Pancreas (tissue), 10 donors: ENCODE measurements at regions not wholly inside any gene's neighbourhood (a gene's known extent, or its start where the extent isn't known, plus 50 kb on each side); places are given as distances from the start of the nearest gene placed in this dataset.

Experiments
- ATAC-seq, 4 donors: fragments of 200-7000 bp; cut with Tn5 transposase; one replicate each; pipeline versions ENCODE4 v1.8.0 to v1.9.1; 2020; ENCODE audit warnings: mild to moderate bottlenecking in 4 of 4, moderate library complexity in 4 of 4
- DNase-seq, 6 donors: peaks; one replicate each; pipeline ENCODE4 v3.0.0-alpha.2; 2020
- FAIRE-seq: peaks from 2 replicates; lab custom pipeline; 2012; peaks lifted over from hg19 to GRCh38; lab: Jason Lieb, UNC
- H3K27ac ChIP-seq, 4 donors: fragments of 200-600 bp; sonication (generic); 1 replicate in 3 of 4; 2 replicates in 1 of 4; pipeline versions ENCODE4 v1.5.0 to v1.8.0; 2020
- H3K27me3 ChIP-seq, 4 donors: fragments of 200-600 bp; one replicate each; pipeline ENCODE4 v1.8.0; 2021
- H3K36me3 ChIP-seq, 3 donors: fragments of 200-600 bp; sonication (generic) in 1 of 3; one replicate each; pipeline versions ENCODE4 v1.5.0 to v1.8.0; 2020 to 2021
- H3K4me1 ChIP-seq, 3 donors: fragments of 200-600 bp; one replicate each; pipeline ENCODE4 v1.8.0; 2021
- H3K4me3 ChIP-seq, 4 donors: fragments of 200-600 bp; sonication (generic) in 2 of 4; one replicate each; pipeline versions ENCODE4 v1.5.0 to v1.8.0; 2020 to 2021
- H3K9me3 ChIP-seq, 4 donors: fragments of 200-600 bp; one replicate each; pipeline ENCODE4 v1.8.0; 2021
- CTCF ChIP-seq, 4 donors: fragments of 200-600 bp; sonication (generic) in 3 of 4; IDR thresholded peaks; one replicate each; pipeline versions ENCODE4 v1.5.0 to v1.8.0; 2021; ENCODE audit warnings: antibody characterized with exemption in 4 of 4
- WGBS, 2 donors: extraction: QIAGEN DNeasy Blood & Tissue Kit; methylation state at CpG; one replicate each; pipeline ENCODE4 v1.1.7; 2013; 5-methylcytosine and 5-hydroxymethylcytosine counted together
- intact Hi-C, 3 donors: fragments of 100-400 bp; cut with DNase I; formaldehyde crosslinking; loops; one replicate each; pipeline versions ENCODE4 v1.11.1 to v1.14.2; 2022
- donor health status: healthy with polysubstance abuse.
- donor health status: DM: no; HTN: no; CAD: no; lungs with moderate emphysema.
- donor health status: DM: no; HTN: no; CAD: no.
- donor health status: control.
- donor health status: control.
- donor health status: Bipolar disorder and iron deficiency.
- donor health status: DM: yes; HTN: yes; CAD: no.
- donor health status: DM: no; HTN: no; CAD: no.
- donor health status: DM: no; HTN: no; CAD: no.
- donor health status: DM: yes; HTN: yes; CAD: no.

- Histone ChIP-seq H3K27ac (no peak overlapping the region), H3K9me3 (no peaks in the 10 kb centered on the region), H3K36me3 (no peaks in the 10 kb centered on the region), H3K4me3 (no peak overlapping the region), H3K27me3 (no peaks in the 10 kb centered on the region), H3K4me1 (no peaks in the 10 kb centered on the region)
- TF ChIP-seq CTCF (IDR thresholded peaks at IDR 0.05) = no peak
- whole genome bisulfite sequencing, 2 donors = 72 to 73% methylated on average over 2 of the region's 2 CpGs
- FAIRE-seq = no peak
- no peak for ATAC-seq
- intact Hi-C loops = no loop called here
- DNase-seq = no peak
These were observed 1293.0 kb downstream of the REEP3 start for GRCh38 chr10:64814201-64814600.

GRCh38 chr10:64829888-64830412 lies 1308.7 kb downstream of the REEP3 start:
- Histone ChIP-seq H3K4me3 (no peak overlapping the region), H3K27ac (no peak overlapping the region), H3K27me3 (no peaks in the 10 kb centered on the region), H3K9me3 (no peaks in the 10 kb centered on the region), H3K36me3 (no peaks in the 10 kb centered on the region), H3K4me1 (no peaks in the 10 kb centered on the region)
- 85 to 93% methylated on average over 3 of the region's 3 CpGs for WGBS, 2 donors
- DNase-seq (no peak), ATAC-seq (no peak), FAIRE-seq (no peak)
- intact Hi-C loops = no loop called here
- TF ChIP-seq CTCF (IDR thresholded peaks at IDR 0.05) = no peak

GRCh38 chr10:64830869-64831268 lies 1309.7 kb downstream of the REEP3 start:
- intact Hi-C loops = no loop called here
- Histone ChIP-seq H3K36me3 (no peaks in the 10 kb centered on the region), H3K27ac (no peak overlapping the region), H3K4me1 (no peaks in the 10 kb centered on the region), H3K27me3 (no peaks in the 10 kb centered on the region), H3K4me3 (no peak overlapping the region), H3K9me3 (no peaks in the 10 kb centered on the region)
- DNase-seq (no peak), FAIRE-seq (no peak), ATAC-seq (no peak)
- WGBS, 2 donors = 2 to 9% methylated on average over 2 of the region's 2 CpGs
- TF ChIP-seq CTCF (IDR thresholded peaks at IDR 0.05) = no peak

- Histone ChIP-seq H3K27me3 (no peaks in the 10 kb centered on the region), H3K36me3 (no peaks in the 10 kb centered on the region), H3K27ac (no peak overlapping the region), H3K4me3 (no peak overlapping the region), H3K9me3 (no peaks in the 10 kb centered on the region), H3K4me1 (no peaks in the 10 kb centered on the region)
- intact Hi-C loops = no loop called here
- 84 to 90% methylated on average over 12 of the region's 12 CpGs for WGBS, 2 donors
- ATAC-seq (no peak), DNase-seq (peak in 1 of 6 donors; percentile 33), FAIRE-seq (no peak)
- TF ChIP-seq CTCF (IDR thresholded peaks at IDR 0.05) = no peak
These were observed 1319.1 kb downstream of the REEP3 start for GRCh38 chr10:64840341-64840740.

GRCh38 chr10:64846700-64847099 lies 1325.5 kb downstream of the REEP3 start:
- H3K27me3 ChIP-seq = no peaks in the 10 kb centered on the region
- no peak overlapping the region for H3K4me3 ChIP-seq
- no peaks in the 10 kb centered on the region for H3K4me1 ChIP-seq
- DNase-seq (no peak), ATAC-seq (no peak), FAIRE-seq (no peak)
- no peak for TF ChIP-seq CTCF (IDR thresholded peaks at IDR 0.05)
- H3K27ac ChIP-seq = no peak overlapping the region
- no peaks in the 10 kb centered on the region for H3K9me3 ChIP-seq
- no peaks in the 10 kb centered on the region for H3K36me3 ChIP-seq
- intact Hi-C loops = no loop called here
- 84 to 89% methylated on average over 2 of the region's 2 CpGs for WGBS, 2 donors
